ENCODE measurements at regions not wholly inside any gene's neighbourhood (a gene's known extent, or its start where the extent isn't known, plus 50 kb on each side); places are given as distances from the start of the nearest gene placed in this dataset.

GRCh38 chr10:118908557-118909256 is 120.8 kb upstream of the NANOS1 start:
- Histone ChIP-seq H3K27ac (ENCODE audit: low read depth in 1 of 2, low read length in 2 of 2) (no peak overlapping the region), H3K9ac (ENCODE audit: low read depth in 1 of 2, low read length in 2 of 2) (no peak overlapping the region), H3K36me3 (ENCODE audit: control insufficient read depth in 4 of 4, insufficient read depth in 3 of 4, low read depth in 1 of 4, low read length in 3 of 4) (no peaks in the 10 kb centered on the region), H3K27me3 (ENCODE audit: control insufficient read depth in 4 of 4, insufficient read depth in 4 of 4, low read length in 3 of 4) (no peaks in the 10 kb centered on the region), H3K4me1 (ENCODE audit: control insufficient read depth in 4 of 4, insufficient read depth in 4 of 4, low read length in 3 of 4) (no peaks in the 10 kb centered on the region), H3K9me3 (ENCODE audit: control insufficient read depth in 4 of 4, low read length in 3 of 4) (no peaks in the 10 kb centered on the region), H3K4me3 (ENCODE audit: low read depth in 1 of 3, low read length in 3 of 3) (no peak overlapping the region)
- TF ChIP-seq GABPA (IDR thresholded peaks at IDR 0.05 in 1 of 2, conservative IDR thresholded peaks at IDR 0.05 in 1 of 2) (no peak), CTCF (IDR thresholded peaks at IDR 0.05; ENCODE audit: low read depth, low read length, missing input control) (no peak)
- DNase-seq (ENCODE audit: low spot score) = no peak
- WGBS = 82% methylated on average over 16 of the region's 16 CpGs

GRCh38 chr10:118910702-118911101 is 118.8 kb upstream of the NANOS1 start:
- Histone ChIP-seq H3K27me3 (ENCODE audit: control insufficient read depth in 4 of 4, insufficient read depth in 4 of 4, low read length in 3 of 4) (no peaks in the 10 kb centered on the region), H3K4me1 (ENCODE audit: control insufficient read depth in 4 of 4, insufficient read depth in 4 of 4, low read length in 3 of 4) (no peaks in the 10 kb centered on the region), H3K9me3 (ENCODE audit: control insufficient read depth in 4 of 4, low read length in 3 of 4) (no peaks in the 10 kb centered on the region), H3K9ac (ENCODE audit: low read depth in 1 of 2, low read length in 2 of 2) (no peak overlapping the region), H3K4me3 (ENCODE audit: low read depth in 1 of 3, low read length in 3 of 3) (no peak overlapping the region), H3K36me3 (ENCODE audit: control insufficient read depth in 4 of 4, insufficient read depth in 3 of 4, low read depth in 1 of 4, low read length in 3 of 4) (no peaks in the 10 kb centered on the region), H3K27ac (ENCODE audit: low read depth in 1 of 2, low read length in 2 of 2) (no peak overlapping the region)
- 90% methylated on average over 7 of the region's 7 CpGs for WGBS
- no peak for DNase-seq (ENCODE audit: low spot score)
- no peak for TF ChIP-seq REST (IDR thresholded peaks at IDR 0.05)
- no peak for TF ChIP-seq JUND (IDR thresholded peaks at IDR 0.05)

- no peak overlapping the region for H3K4me3 ChIP-seq (ENCODE audit: low read depth in 1 of 3, low read length in 3 of 3)
- no peak overlapping the region for H3K9ac ChIP-seq (ENCODE audit: low read depth in 1 of 2, low read length in 2 of 2)
- H3K36me3 ChIP-seq (ENCODE audit: control insufficient read depth in 4 of 4, insufficient read depth in 3 of 4, low read depth in 1 of 4, low read length in 3 of 4) = no peaks in the 10 kb centered on the region
- no peaks in the 10 kb centered on the region for H3K27me3 ChIP-seq (ENCODE audit: control insufficient read depth in 4 of 4, insufficient read depth in 4 of 4, low read length in 3 of 4)
- no peaks in the 10 kb centered on the region for H3K9me3 ChIP-seq (ENCODE audit: control insufficient read depth in 4 of 4, low read length in 3 of 4)
- no peak overlapping the region for H3K27ac ChIP-seq (ENCODE audit: low read depth in 1 of 2, low read length in 2 of 2)
- 65% methylated on average over 5 of the region's 5 CpGs for WGBS
- DNase-seq (ENCODE audit: low spot score) = no peak
- no peak for TF ChIP-seq RXRA (IDR thresholded peaks at IDR 0.05)
- no peak for TF ChIP-seq HNF4A (conservative IDR thresholded peaks at IDR 0.05)
- TF ChIP-seq TAF1 (conservative IDR thresholded peaks at IDR 0.05) = no peak
- TF ChIP-seq MAX (IDR thresholded peaks at IDR 0.05) = no peak
- TF ChIP-seq HNF4G (IDR thresholded peaks at IDR 0.05) = no peak
- H3K4me1 ChIP-seq (ENCODE audit: control insufficient read depth in 4 of 4, insufficient read depth in 4 of 4, low read length in 3 of 4) = no peaks in the 10 kb centered on the region
Measured at GRCh38 chr10:118911363-118911762, 118.2 kb upstream of the NANOS1 start.
